Stimulated activated CD8-positive, alpha-beta memory T cell treated with anti-CD3 and anti-CD28 coated beads, Interleukin-7, amount 100 ng/mL, for 48 hours (primary cell): ENCODE measurements at regions not wholly inside any gene's neighbourhood (a gene's known extent, or its start where the extent isn't known, plus 50 kb on each side); places are given as distances from the start of the nearest gene placed in this dataset.

Experiments used
- DNase-seq, 2 donors: peaks; one replicate each; pipeline ENCODE4 v3.0.0-alpha.2; 2020; ENCODE audit warnings: low read depth in 1 of 2; ENCODE audit errors: extremely low read depth in 1 of 2

GRCh38 chr12:124418791-124419190 is 123.9 kb downstream of the RFLNA start:
- DNase-seq: no peak

- DNase-seq: no peak
These were observed 123.3 kb downstream of the RFLNA start for GRCh38 chr12:124418156-124418555.

- no peak for DNase-seq
These were observed 121.9 kb downstream of the RFLNA start for GRCh38 chr12:124416516-124417395.

DNA sequence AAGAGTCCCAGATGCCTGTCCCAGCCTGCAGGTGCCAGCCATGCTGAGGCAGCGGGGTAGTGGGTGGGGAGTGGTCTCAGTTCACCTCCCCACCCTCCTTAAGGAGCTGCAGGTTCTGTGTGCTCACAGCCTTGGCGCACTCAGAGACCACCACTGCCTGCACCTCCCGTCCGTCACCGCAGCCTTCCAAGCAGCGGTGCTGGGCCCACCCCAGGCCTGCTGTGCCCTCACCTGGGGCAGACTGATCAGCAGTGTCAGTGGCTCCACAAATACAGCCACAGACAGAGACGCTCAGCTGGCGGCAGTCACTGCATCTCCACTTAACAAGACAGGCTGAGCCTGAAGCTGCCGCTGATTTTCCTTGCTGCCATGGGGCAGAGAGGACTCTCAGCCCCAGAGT is 120.2 kb downstream of the RFLNA start:
- no peak for DNase-seq

DNA sequence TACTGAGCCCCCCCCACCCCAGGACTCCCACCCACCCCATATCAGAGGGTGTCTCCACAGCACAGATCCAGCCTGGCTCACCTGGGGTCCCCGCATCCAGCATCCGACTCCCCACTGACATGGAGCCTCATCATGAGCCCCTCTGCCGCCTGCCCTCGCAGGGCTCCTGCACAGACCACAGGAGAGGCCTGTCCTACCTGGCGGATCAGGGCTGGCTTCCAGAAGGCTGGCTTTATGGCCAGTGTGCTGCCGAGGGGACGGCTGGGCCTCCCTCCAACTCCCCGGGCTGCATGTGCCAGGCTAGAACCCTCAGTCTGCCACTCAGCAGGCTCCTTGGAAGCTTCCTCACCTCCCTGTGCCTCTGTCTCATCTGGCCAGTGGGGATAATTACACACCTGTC is 119.0 kb downstream of the RFLNA start:
- DNase-seq: no peak

DNA sequence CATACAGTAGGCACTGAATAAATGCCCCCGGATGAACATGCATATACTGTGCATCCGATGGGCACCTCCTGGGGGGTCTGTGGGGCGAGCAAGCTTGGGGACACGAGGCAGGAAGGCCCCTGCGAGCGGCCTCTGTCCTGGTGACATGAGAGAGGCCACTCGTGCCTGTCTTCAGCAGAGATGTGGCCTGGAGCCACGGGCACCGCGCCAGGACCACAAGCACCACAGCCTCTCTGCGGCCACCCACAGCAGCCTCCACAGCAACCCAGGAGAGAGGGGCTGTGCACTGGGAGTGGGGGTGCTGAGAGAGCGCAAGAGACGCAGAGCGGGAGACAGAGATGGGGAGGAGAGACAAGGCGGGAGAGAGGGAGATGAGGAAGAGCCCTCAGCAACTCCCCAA is 118.5 kb downstream of the RFLNA start:
- no peak for DNase-seq

- no peak for DNase-seq
These were observed 117.7 kb downstream of the RFLNA start for GRCh38 chr12:124412646-124413015.

DNA sequence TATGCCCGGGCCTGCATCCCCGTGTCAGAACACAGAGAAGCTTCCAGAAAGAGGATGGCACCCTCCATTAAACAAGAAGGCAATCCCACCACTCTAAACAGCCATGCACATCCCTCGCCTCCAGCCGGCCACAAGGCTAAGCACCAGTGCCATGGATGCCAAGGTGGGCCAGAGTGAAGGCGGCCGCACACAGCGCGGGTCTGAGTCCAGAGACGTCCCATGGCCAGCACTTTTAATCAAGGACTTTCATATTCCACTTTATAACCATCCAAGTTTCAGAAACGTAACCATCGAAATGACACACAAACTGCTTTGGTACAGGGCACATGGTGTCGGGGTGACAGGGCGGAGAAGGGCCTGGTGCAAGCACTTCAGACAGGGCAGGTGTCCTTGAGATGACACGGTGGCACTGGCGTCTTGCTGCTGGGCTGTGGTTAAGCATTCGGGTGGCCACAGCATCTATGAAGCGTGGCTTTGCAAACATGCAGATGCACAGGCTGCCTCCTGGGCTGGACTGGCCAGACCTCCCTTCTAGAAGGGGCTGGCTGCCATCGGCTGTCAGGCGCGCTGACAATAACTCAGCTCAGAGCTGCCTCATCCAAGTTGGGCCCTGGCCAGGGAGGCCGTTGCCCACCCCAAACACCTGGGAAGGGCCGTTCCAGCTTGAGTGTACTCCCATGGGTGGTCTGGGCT is 117.2 kb downstream of the RFLNA start:
- DNase-seq: no peak

DNA sequence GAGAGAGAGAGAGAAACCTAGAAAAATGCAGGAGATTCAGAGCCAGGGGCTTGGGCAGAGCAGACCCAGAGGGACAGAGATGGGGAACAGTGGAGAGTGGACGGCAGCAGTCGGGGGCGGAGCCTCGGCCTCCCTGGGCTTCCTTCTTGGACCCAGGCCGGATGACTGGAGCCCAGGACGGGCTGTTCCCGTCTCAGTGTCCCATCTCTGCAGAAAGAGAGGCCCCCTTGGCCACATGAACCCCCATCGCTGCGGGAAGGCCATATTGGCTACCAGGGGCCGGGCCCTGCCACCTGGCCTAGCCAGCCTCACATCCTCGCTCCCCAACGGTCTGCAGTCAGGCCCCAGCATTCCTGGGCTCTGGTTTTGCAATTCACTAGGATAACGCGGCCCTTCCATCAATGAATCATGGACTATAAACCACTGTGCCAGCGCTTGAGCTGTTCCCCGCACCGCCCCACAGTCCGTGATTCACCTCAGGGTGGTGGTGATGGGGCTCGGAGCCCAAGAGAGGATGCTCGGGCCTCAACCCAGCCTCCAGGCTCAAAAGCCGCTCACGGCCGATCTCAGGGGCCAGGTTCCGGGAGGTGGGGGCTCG is 116.5 kb downstream of the RFLNA start:
- no peak for DNase-seq

- no peak for DNase-seq
These were observed 115.7 kb downstream of the RFLNA start for GRCh38 chr12:124410354-124411175.

DNA sequence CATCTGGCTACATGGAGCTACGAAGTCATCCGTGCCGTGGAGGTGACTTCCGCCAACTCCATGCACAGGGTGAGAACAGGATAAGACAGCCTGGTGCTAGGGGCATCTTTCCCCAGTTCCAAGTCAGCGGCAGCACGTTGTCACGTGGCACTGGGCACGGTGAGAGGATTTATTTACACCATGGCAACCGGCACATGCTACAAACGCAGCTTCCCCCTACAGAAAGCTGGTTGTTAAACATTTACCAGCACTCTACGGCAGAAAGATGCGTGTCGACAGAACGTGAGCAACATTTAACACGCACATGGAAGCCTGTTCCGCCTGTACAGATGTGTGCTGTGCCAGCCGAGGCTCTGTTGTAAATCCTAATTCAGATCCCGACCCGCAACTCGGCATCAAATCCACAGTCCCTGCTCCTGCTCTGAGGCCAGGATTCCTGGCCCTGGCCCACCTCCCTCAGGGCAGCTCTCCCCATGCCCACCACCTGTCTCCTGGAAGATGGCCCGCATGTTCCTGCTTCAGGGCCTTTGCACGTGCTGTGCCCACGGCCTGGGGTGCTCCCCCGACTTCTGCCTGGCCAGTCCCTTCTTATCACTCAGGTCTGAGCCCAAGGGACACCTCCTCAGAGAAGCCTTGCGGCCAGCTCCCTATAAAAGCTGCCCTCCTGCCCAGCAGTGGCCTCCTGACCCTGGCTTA is 114.1 kb downstream of the RFLNA start:
- DNase-seq: no peak

DNA sequence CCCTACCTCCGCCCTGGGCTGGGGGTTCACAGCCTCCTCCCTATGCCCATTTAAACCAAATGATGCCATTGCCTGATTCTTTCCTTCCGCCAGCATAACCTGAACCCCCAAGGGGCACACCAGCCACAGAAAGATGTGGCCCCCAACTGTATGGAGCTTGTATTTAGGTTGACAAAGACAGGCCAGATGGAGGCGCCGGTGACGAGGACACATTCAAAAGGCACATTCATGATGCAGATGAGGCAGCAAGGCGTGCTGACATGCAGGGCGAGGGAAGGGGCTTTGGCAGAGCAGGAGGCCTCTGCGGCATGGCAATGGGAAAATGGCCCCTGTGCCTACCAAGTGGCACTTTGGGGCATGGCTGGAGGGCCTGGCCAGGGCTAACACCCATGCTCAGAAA is 112.2 kb downstream of the RFLNA start:
- DNase-seq: no peak

DNA sequence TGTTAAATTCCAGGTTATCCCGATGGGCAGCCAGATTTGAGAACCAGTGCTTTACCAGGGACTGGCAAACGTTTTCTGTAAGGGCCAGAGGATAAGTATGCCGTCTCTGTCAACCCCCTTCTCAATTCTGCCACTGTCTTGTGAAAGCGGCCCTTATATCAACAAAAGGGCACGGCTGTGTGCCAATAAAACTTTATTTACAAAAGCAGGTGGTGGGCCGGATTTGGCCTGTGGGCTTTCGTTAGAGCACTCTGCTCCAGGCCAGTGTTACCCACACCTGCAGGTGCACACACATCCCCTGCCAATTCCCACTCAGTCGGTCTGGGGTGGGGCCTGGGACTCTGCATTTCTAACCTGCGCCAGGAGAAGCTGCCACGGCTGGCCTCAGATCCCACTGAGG is 111.2 kb downstream of the RFLNA start:
- no peak for DNase-seq

GRCh38 chr12:124405592-124405991 is 110.7 kb downstream of the RFLNA start:
- no peak for DNase-seq

DNA sequence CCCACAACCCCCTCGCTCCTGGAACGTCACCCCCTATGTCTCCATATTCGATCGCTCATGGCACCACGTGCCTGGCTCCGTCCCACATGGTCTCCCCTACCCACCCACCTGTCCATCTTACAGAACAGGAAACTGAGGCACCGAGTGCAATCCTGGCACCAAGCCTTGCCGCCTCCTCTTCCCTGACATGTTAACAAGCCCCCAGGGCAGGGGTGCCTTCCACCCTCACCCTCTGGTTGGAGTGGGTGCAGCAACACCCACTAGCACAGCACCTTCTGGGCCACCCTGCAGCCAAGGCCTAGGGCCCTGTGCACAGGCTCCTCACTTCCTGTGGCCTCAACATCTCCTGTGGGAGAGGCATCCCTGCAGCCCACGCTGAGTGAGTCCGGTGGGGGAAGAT is 110.3 kb downstream of the RFLNA start:
- no peak for DNase-seq

DNA sequence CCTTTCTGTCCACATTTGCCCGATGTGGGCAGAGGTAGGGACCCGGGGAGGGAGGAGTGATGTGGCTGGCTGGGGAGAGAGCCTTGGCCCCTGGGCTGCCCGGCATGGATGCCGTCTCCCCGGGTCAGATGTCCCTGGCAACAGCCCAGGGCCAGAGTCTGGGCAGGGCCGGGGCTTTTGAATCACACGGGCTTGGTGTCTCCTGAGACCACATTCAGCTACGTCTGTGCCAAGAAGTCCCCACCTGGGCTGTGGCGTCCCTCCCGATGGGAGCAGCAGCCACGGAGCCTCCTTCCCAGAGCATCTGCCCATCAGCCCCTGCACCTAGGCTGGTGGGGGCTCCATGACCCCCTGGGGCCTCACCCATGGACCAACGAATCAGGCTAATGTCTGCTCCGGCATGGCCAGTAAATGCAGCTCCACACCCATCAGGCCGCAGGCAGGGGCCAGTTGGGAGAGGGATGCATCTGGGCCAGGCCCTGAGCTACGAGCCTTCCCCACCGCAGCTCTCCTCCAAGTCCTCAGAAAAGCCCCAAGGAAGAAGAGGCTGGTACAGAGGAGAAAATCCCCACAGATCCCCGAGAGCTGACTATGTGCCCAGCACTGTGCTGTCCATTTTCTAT is 109.4 kb downstream of the RFLNA start:
- no peak for DNase-seq

GRCh38 chr12:124403273-124403672 is 108.4 kb downstream of the RFLNA start:
- no peak for DNase-seq

DNA sequence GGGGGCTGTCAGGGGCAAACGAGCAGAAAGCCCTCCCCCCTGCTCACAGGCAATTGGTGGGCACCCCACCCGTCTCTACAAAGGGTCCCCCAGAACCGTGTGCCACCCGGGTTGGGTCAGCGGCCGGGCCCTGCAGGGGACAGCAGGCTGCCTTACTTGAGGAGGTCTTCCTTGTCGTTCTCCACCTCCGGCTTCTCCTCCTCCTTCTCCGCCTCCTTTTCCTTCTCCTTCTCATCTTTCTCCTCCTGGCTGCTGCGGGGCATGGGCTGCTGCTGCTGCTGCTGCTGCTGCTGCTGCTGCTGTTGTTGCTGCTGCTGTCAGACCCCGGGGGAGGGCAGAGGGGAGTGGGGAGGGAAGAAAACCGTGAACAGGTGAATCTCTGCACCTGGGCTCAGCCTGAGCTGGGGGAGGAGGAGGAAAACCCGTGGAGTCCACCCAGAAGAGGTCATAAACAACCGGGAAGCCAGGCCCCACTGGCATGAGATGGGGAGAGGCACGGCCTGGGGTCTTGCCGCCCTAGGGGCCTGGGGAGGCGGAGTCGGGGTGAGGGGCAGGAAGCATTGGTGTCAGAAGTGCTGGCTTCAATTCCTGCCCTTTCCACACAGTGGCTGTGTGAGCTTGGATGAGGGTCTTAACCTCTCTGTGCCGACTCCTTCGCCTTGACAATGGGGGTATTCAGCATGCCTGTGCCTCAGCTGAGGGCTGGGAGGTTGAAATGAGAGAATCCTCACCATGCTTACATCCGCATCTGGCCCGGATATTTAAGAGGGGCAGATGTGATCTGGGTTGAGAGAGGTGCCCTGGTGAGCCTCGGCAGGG is 107.6 kb downstream of the RFLNA start:
- no peak for DNase-seq

GRCh38 chr12:124401704-124402221 is 106.9 kb downstream of the RFLNA start:
- no peak for DNase-seq
